ENCODE measurements at regions not wholly inside any gene's neighbourhood (a gene's known extent, or its start where the extent isn't known, plus 50 kb on each side); places are given as distances from the start of the nearest gene placed in this dataset.

DNA sequence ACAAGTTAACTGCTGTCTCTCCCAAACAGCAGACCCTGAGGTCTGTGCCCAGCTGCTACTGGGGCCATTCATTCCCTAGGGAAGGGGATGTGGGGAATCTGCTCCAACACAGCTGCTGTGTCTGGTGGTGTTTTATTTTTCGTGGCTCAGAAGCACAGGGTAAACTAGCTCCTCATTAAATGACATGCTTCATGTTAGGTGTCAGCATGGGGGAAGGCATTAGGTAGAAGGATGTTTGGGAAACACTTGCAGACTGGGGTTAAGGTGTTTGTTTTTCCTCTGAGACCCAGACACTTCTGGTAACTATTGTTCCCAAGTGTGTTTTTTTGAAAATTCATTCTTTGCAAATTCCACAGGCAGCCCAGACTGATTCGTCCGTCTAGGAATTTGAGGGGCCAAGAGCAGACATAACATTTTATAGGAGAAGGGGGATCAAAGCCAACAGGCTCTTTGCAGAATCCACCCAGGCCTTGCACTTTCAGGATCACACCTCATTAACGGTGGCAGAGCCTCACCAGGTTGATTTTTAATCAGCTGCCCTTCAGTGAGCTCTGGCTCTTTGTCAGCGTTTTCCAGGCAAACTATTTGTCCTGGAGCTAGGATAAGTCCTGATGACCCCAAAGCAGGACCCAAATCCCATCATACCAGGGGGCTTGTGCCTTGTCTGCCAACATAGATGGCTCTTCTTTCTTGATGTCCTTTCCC lies 65.4 kb upstream of the ITGA11 start:
- Histone ChIP-seq H3K4me3 (no peak overlapping the region), H3K27ac (no peak overlapping the region), H3K27me3 (no peaks in the 10 kb centered on the region), H3K9me3 (no peaks in the 10 kb centered on the region), H3K4me1 (peaks cover 0 to 38% (median 28%) of the 10 kb centered on the region in 4 donors), H3K36me3 (no peaks in the 10 kb centered on the region)
- no peak for DNase-seq
- intact Hi-C loops (cut with DNase I; ENCODE audit: low total_unique reads): no loop called here
- TF ChIP-seq, protein P1, sequence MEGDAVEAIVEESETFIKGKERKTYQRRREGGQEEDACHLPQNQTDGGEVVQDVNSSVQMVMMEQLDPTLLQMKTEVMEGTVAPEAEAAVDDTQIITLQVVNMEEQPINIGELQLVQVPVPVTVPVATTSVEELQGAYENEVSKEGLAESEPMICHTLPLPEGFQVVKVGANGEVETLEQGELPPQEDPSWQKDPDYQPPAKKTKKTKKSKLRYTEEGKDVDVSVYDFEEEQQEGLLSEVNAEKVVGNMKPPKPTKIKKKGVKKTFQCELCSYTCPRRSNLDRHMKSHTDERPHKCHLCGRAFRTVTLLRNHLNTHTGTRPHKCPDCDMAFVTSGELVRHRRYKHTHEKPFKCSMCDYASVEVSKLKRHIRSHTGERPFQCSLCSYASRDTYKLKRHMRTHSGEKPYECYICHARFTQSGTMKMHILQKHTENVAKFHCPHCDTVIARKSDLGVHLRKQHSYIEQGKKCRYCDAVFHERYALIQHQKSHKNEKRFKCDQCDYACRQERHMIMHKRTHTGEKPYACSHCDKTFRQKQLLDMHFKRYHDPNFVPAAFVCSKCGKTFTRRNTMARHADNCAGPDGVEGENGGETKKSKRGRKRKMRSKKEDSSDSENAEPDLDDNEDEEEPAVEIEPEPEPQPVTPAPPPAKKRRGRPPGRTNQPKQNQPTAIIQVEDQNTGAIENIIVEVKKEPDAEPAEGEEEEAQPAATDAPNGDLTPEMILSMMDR (IDR thresholded peaks at IDR 0.05): no peak

DNA sequence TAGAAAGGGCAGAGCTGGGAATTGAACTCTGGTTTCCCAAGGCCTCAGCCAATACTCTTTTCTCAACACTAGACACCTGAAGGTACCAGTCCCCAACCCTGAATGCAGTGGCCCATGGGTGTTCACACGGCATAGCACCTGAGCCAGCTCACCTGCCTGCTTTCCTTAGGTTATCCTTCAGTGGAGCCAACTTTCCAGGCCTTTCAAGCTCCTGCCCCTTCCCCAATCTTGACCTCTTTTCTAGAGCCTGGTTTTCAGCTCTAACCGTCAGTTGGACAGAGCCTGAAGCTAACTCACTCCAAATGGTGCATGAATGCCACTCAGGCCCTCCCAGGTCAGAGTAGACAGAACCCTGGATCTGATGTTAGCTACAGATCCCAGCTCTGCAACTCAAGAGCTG lies 66.1 kb upstream of the ITGA11 start:
- no peak overlapping the region for H3K4me3 ChIP-seq
- TF ChIP-seq, protein P1 (IDR thresholded peaks at IDR 0.05): no peak
- no peak for DNase-seq
- no peak overlapping the region for H3K27ac ChIP-seq
- intact Hi-C loops (cut with DNase I; ENCODE audit: low total_unique reads): no loop called here
- no peaks in the 10 kb centered on the region for H3K9me3 ChIP-seq
- no peaks in the 10 kb centered on the region for H3K36me3 ChIP-seq
- no peaks in the 10 kb centered on the region for H3K27me3 ChIP-seq
- peaks cover 0 to 30% (median 23%) of the 10 kb centered on the region in 4 donors for H3K4me1 ChIP-seq

DNA sequence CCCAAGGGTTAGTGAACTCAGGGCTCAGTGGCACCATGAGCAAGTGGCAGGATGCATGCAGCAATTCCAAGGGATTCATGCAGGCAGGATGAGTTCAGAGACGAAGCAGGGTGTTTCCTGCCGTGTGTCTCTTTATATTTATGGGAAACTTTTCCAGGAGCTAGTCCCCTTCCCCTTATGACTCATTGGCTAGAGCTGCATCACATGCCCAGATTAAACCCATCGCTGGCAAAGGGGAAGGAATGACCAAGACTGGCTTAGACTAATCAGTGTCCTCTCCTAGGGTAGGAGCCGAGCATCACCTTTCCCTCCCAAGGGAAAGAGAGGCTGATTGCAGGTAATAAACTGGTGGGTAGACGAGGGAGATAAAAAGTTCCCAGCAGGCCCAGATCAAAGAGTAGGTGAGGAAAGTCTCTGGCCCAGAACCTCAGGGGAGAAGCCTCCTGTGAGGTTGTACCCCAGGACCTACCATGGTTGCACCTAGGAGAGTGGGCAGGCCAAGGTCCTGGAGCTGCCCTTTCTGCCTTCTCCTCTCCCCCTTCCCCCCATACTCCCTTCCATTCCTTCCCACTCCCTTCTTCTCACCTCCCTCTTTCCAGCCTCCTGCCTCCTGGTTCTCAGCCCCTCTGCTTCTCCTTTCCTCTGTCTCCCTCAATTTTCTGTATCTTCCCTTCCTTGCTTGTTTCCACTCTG lies 67.8 kb upstream of the ITGA11 start:
- intact Hi-C loops (cut with DNase I; ENCODE audit: low total_unique reads): no loop called here
- no peak overlapping the region for H3K4me3 ChIP-seq
- no peaks in the 10 kb centered on the region for H3K27me3 ChIP-seq
- H3K36me3 ChIP-seq: no peaks in the 10 kb centered on the region
- H3K4me1 ChIP-seq: peaks cover 0 to 19% (median 15%) of the 10 kb centered on the region in 4 donors
- DNase-seq: no peak
- TF ChIP-seq, protein P1 (IDR thresholded peaks at IDR 0.05): no peak
- no peaks in the 10 kb centered on the region for H3K9me3 ChIP-seq
- peak overlapping the region in 1 of 2 donors; percentile 72 for H3K27ac ChIP-seq

DNA sequence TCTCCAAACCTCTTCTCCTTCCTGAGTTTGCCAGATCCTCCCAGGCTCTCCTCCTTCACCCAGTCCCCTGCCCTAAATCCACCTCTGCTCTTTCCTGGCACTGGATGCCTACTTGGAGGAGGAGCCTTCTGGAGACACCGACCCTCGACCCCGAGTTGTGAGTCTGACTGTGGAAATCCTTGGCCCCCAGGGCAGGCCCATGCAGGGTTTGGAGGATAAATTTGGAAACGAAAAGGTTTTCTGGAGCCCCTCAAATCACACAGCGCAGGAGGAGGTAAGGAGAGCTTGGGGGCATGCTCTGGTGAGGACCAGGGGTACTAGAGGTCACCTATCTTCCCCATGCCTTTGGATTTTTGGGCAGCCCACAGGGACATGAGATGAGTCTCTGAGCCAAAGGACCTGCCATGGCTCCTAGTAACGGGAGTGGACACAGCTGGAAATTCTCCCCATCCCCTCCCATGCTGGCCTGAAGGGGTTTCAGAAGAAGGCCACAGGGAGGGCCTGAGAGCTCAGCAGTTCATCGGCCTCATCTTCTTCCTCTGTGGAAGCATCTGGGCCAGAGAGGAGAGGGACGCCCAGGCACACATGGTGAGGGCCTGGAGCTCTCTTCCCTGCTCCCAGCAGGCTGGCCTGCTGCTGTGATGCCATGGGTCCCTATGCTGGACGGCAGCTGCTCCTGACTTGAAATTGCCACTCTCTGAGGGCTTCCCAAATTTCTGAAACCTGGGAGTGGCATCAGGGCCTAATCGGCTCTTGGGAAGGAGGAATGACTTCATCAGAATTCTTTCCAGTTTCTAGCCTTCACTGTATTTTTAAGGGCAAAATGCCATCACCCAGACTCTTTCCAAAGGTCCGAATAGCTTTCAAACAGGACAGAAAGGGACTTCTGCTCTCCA lies 68.6 kb upstream of the ITGA11 start:
- H3K9me3 ChIP-seq: no peaks in the 10 kb centered on the region
- H3K4me1 ChIP-seq: peaks cover 0 to 19% (median 15%) of the 10 kb centered on the region in 4 donors
- H3K4me3 ChIP-seq: no peak overlapping the region
- intact Hi-C loops (cut with DNase I; ENCODE audit: low total_unique reads): no loop called here
- peak overlapping the region; percentile 58 to 72 for H3K27ac ChIP-seq
- DNase-seq: no peak
- TF ChIP-seq, protein P1 (IDR thresholded peaks at IDR 0.05): no peak
- no peaks in the 10 kb centered on the region for H3K36me3 ChIP-seq
- H3K27me3 ChIP-seq: no peaks in the 10 kb centered on the region

DNA sequence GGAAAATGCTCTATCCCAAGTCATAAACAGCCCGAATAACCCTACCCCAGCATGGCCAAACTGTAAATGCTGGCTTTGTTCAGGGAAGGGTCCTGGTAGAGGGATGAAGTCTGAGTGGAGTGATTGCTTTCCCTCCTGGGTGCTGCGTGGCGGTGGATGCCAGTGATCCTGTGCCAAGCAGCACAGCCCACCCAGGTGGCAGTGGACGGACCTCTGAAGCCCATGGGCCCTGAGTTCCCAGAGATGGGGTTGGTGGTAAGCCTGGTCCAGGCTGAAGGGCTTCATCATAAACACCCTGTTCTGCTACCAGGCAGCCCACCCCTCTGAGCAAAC lies 69.3 kb upstream of the ITGA11 start:
- Histone ChIP-seq H3K4me3 (no peak overlapping the region), H3K27me3 (no peaks in the 10 kb centered on the region), H3K27ac (peak overlapping the region; percentile 58 to 72), H3K9me3 (no peaks in the 10 kb centered on the region), H3K4me1 (peaks cover 0 to 19% (median 15%) of the 10 kb centered on the region in 4 donors), H3K36me3 (no peaks in the 10 kb centered on the region)
- no peak for DNase-seq
- intact Hi-C loops (cut with DNase I; ENCODE audit: low total_unique reads): no loop called here
- TF ChIP-seq, protein P1 (IDR thresholded peaks at IDR 0.05): no peak
